ENCODE measurements at regions not wholly inside any gene's neighbourhood (a gene's known extent, or its start where the extent isn't known, plus 50 kb on each side); places are given as distances from the start of the nearest gene placed in this dataset.
"Not testable (repeated sequence)": the region's sequence is repeated elsewhere in the genome, so short reads cannot be mapped to it uniquely, and the experiment has no call there.

- no peak for DNase-seq (ENCODE audit: extremely low spot score)
- ChIA-PET POLR2A (no interaction called here), CTCF (no interaction called here)
- TF ChIP-seq NFRKB (IDR thresholded peaks at IDR 0.05): no peak
- TF ChIP-seq SP1 (IDR thresholded peaks at IDR 0.05): no peak
- no peak for TF ChIP-seq SUZ12 (IDR thresholded peaks at IDR 0.05)
- TF ChIP-seq FOXA1 (IDR thresholded peaks at IDR 0.05): no peak
- no peak for TF ChIP-seq BHLHE40 (IDR thresholded peaks at IDR 0.05; ENCODE audit: borderline replicate concordance)
- TF ChIP-seq L3MBTL2 (conservative IDR thresholded peaks at IDR 0.05): no peak
- no peak for TF ChIP-seq TARDBP (IDR thresholded peaks at IDR 0.05)
- no peak for TF ChIP-seq ZNF384 (IDR thresholded peaks at IDR 0.05)
- no peak for TF ChIP-seq PKNOX1 (IDR thresholded peaks at IDR 0.05)
- TF ChIP-seq ELF4 (IDR thresholded peaks at IDR 0.05): no peak
- TF ChIP-seq CTBP1 (IDR thresholded peaks at IDR 0.05; ENCODE audit: borderline replicate concordance): no peak
- TF ChIP-seq LEF1 (IDR thresholded peaks at IDR 0.05; ENCODE audit: borderline replicate concordance): no peak
- no peak for TF ChIP-seq HDGF (IDR thresholded peaks at IDR 0.05; ENCODE audit: borderline replicate concordance)
- no peak for TF ChIP-seq FOXM1 (IDR thresholded peaks at IDR 0.05; ENCODE audit: borderline replicate concordance)
- TF ChIP-seq FOXK2 (IDR thresholded peaks at IDR 0.05): no peak
- TF ChIP-seq ARNT (IDR thresholded peaks at IDR 0.05): no peak
Measured at GRCh38 chr10:78443900-78444571, 410.4 kb downstream of the RPS24 start.

GRCh38 chr10:78444741-78445140 lies 411.1 kb downstream of the RPS24 start:
- POLR2A ChIA-PET; CTCF ChIA-PET; DNase-seq (ENCODE audit: extremely low spot score): not testable (repeated sequence)

- no peak for DNase-seq (ENCODE audit: extremely low spot score)
- CTCF ChIA-PET: no interaction called here
- no peak for TF ChIP-seq ELF4 (IDR thresholded peaks at IDR 0.05)
- no peak for TF ChIP-seq LEF1 (IDR thresholded peaks at IDR 0.05; ENCODE audit: borderline replicate concordance)
- no peak for TF ChIP-seq ARNT (IDR thresholded peaks at IDR 0.05)
- TF ChIP-seq FOXM1 (IDR thresholded peaks at IDR 0.05; ENCODE audit: borderline replicate concordance): no peak
- no peak for TF ChIP-seq CTBP1 (IDR thresholded peaks at IDR 0.05; ENCODE audit: borderline replicate concordance)
- no peak for TF ChIP-seq SUZ12 (IDR thresholded peaks at IDR 0.05)
- TF ChIP-seq FOXA1 (IDR thresholded peaks at IDR 0.05): no peak
- TF ChIP-seq TARDBP (IDR thresholded peaks at IDR 0.05): no peak
- TF ChIP-seq NFRKB (IDR thresholded peaks at IDR 0.05): no peak
- TF ChIP-seq FOXK2 (IDR thresholded peaks at IDR 0.05): no peak
- no peak for TF ChIP-seq PKNOX1 (IDR thresholded peaks at IDR 0.05)
- TF ChIP-seq L3MBTL2 (conservative IDR thresholded peaks at IDR 0.05): no peak
- TF ChIP-seq ZNF384 (IDR thresholded peaks at IDR 0.05): no peak
- TF ChIP-seq SP1 (IDR thresholded peaks at IDR 0.05): no peak
- TF ChIP-seq BHLHE40 (IDR thresholded peaks at IDR 0.05; ENCODE audit: borderline replicate concordance): no peak
- no peak for TF ChIP-seq HDGF (IDR thresholded peaks at IDR 0.05; ENCODE audit: borderline replicate concordance)
- POLR2A ChIA-PET: no interaction called here
Measured at GRCh38 chr10:78445308-78445707, 411.6 kb downstream of the RPS24 start.

GRCh38 chr10:78448470-78448869 lies 414.8 kb downstream of the RPS24 start:
- no peak for DNase-seq (ENCODE audit: extremely low spot score)
- TF ChIP-seq ARNT (IDR thresholded peaks at IDR 0.05): no peak
- POLR2A ChIA-PET: no interaction called here
- CTCF ChIA-PET: no interaction called here

GRCh38 chr10:78448994-78449418 lies 415.3 kb downstream of the RPS24 start:
- POLR2A ChIA-PET: no interaction called here
- no peak for TF ChIP-seq SUZ12 (IDR thresholded peaks at IDR 0.05)
- no peak for TF ChIP-seq FOXK2 (IDR thresholded peaks at IDR 0.05)
- no peak for TF ChIP-seq ARNT (IDR thresholded peaks at IDR 0.05)
- no peak for TF ChIP-seq ELF4 (IDR thresholded peaks at IDR 0.05)
- no peak for TF ChIP-seq SP1 (IDR thresholded peaks at IDR 0.05)
- no peak for TF ChIP-seq CTBP1 (IDR thresholded peaks at IDR 0.05; ENCODE audit: borderline replicate concordance)
- TF ChIP-seq FOXM1 (IDR thresholded peaks at IDR 0.05; ENCODE audit: borderline replicate concordance): no peak
- no peak for TF ChIP-seq L3MBTL2 (conservative IDR thresholded peaks at IDR 0.05)
- no peak for TF ChIP-seq FOXA1 (IDR thresholded peaks at IDR 0.05)
- TF ChIP-seq ZNF384 (IDR thresholded peaks at IDR 0.05): no peak
- CTCF ChIA-PET: no interaction called here
- DNase-seq (ENCODE audit: extremely low spot score): no peak

GRCh38 chr10:78449554-78449953 lies 415.9 kb downstream of the RPS24 start:
- TF ChIP-seq FOXM1 (IDR thresholded peaks at IDR 0.05; ENCODE audit: borderline replicate concordance) (no peak), FOXK2 (IDR thresholded peaks at IDR 0.05) (no peak), LEF1 (IDR thresholded peaks at IDR 0.05; ENCODE audit: borderline replicate concordance) (no peak), NFRKB (IDR thresholded peaks at IDR 0.05) (no peak)
- ChIA-PET CTCF (interaction anchor here (1.0 kb wide), 1 partner anchor 16 kb away, joined by 3 read pairs; no protein-coding TSS in a partner anchor), POLR2A (no interaction called here)
- no peak for DNase-seq (ENCODE audit: extremely low spot score)

- ChIA-PET CTCF (interaction anchor here (1.0 kb wide), 1 partner anchor 17 kb away, joined by 3 read pairs; no protein-coding TSS in a partner anchor), POLR2A (no interaction called here)
- no peak for DNase-seq (ENCODE audit: extremely low spot score)
Measured at GRCh38 chr10:78450239-78450638, 416.6 kb downstream of the RPS24 start.

More at GRCh38 chr10:78450239-78450638, 416.6 kb downstream of the RPS24 start:
- TF ChIP-seq FOXA1 (IDR thresholded peaks at IDR 0.05) (no peak), SUZ12 (IDR thresholded peaks at IDR 0.05) (no peak), CTBP1 (IDR thresholded peaks at IDR 0.05; ENCODE audit: borderline replicate concordance) (no peak), PKNOX1 (IDR thresholded peaks at IDR 0.05) (no peak), TARDBP (IDR thresholded peaks at IDR 0.05) (no peak), SP1 (IDR thresholded peaks at IDR 0.05) (no peak), FOXM1 (IDR thresholded peaks at IDR 0.05; ENCODE audit: borderline replicate concordance) (no peak), NFRKB (IDR thresholded peaks at IDR 0.05) (no peak), L3MBTL2 (conservative IDR thresholded peaks at IDR 0.05) (no peak), HDGF (IDR thresholded peaks at IDR 0.05; ENCODE audit: borderline replicate concordance) (no peak), ARNT (IDR thresholded peaks at IDR 0.05) (no peak), BHLHE40 (IDR thresholded peaks at IDR 0.05; ENCODE audit: borderline replicate concordance) (no peak), LEF1 (IDR thresholded peaks at IDR 0.05; ENCODE audit: borderline replicate concordance) (no peak), FOXK2 (IDR thresholded peaks at IDR 0.05) (no peak), ZNF384 (IDR thresholded peaks at IDR 0.05) (no peak), ELF4 (IDR thresholded peaks at IDR 0.05) (no peak)

All from HEK293T (cell line).